ENCODE measurements at regions not wholly inside any gene's neighbourhood (a gene's known extent, or its start where the extent isn't known, plus 50 kb on each side); places are given as distances from the start of the nearest gene placed in this dataset.

DNA sequence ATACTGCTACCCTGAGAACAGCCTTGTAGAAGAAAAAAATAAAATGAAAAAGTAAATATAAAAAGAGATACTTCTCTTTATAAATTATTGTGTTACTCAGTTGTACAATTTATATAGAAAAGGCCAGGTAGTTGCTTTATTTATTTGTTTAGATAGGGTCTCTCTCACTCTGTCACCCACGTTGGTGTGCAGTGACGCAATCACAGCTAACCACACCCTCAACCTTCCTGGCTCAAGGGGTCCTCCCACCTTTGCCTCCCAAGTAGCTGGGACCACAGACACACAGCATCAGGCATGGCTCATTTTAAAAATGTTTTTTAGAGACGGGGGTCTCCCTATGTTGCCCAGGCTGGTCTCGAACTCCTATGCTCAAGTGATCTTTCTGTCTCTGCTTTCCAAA, 175.4 kb upstream of the PZP start:
- Mint-ChIP-seq H3K4me1 (peaks cover 2% of the 10 kb centered on the region), H3K27ac (no peak overlapping the region), H3K4me3 (no peak overlapping the region), H3K36me3 (no peaks in the 10 kb centered on the region), H3K9me3 (no peaks in the 10 kb centered on the region), H3K27me3 (ENCODE audit: low read depth) (peaks cover 2% of the 10 kb centered on the region)
- DNase-seq (ENCODE audit: low spot score in 2 of 2, unreplicated experiment in 2 of 2): no peak
- TF ChIP-seq, protein P1, sequence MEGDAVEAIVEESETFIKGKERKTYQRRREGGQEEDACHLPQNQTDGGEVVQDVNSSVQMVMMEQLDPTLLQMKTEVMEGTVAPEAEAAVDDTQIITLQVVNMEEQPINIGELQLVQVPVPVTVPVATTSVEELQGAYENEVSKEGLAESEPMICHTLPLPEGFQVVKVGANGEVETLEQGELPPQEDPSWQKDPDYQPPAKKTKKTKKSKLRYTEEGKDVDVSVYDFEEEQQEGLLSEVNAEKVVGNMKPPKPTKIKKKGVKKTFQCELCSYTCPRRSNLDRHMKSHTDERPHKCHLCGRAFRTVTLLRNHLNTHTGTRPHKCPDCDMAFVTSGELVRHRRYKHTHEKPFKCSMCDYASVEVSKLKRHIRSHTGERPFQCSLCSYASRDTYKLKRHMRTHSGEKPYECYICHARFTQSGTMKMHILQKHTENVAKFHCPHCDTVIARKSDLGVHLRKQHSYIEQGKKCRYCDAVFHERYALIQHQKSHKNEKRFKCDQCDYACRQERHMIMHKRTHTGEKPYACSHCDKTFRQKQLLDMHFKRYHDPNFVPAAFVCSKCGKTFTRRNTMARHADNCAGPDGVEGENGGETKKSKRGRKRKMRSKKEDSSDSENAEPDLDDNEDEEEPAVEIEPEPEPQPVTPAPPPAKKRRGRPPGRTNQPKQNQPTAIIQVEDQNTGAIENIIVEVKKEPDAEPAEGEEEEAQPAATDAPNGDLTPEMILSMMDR (IDR thresholded peaks at IDR 0.05; ENCODE audit: unreplicated experiment): no peak

DNA sequence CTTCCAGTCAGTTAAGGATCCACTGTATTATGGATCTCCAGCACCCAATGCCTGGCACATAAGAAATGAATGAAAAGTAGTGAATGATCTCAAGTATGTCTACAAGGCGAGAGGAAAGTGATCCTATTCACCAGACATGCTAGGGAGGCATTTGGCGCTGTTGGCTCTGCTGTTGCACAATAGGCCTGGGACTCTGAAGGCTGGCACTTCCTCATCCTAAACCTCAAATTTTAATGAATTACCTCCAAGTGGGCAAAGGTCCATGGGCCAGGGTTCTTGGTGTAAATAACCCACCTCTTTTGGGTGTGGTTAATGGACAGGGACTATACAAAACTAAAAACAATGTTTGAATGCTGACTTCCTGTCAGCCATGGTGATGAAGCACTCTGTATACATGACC, 173.4 kb upstream of the PZP start:
- TF ChIP-seq, protein P1 (IDR thresholded peaks at IDR 0.05; ENCODE audit: unreplicated experiment): no peak
- H3K27ac Mint-ChIP-seq: no peak overlapping the region
- H3K36me3 Mint-ChIP-seq: no peaks in the 10 kb centered on the region
- H3K9me3 Mint-ChIP-seq: no peaks in the 10 kb centered on the region
- peaks cover 12% of the 10 kb centered on the region for H3K27me3 Mint-ChIP-seq (ENCODE audit: low read depth)
- no peak for DNase-seq (ENCODE audit: low spot score in 2 of 2, unreplicated experiment in 2 of 2)
- H3K4me1 Mint-ChIP-seq: no peaks in the 10 kb centered on the region
- no peak overlapping the region for H3K4me3 Mint-ChIP-seq

- Mint-ChIP-seq H3K4me1 (no peaks in the 10 kb centered on the region), H3K27me3 (ENCODE audit: low read depth) (peaks cover 12% of the 10 kb centered on the region), H3K9me3 (no peaks in the 10 kb centered on the region), H3K27ac (no peak overlapping the region), H3K4me3 (no peak overlapping the region), H3K36me3 (no peaks in the 10 kb centered on the region)
- TF ChIP-seq, protein P1 (IDR thresholded peaks at IDR 0.05; ENCODE audit: unreplicated experiment): no peak
- no peak for DNase-seq (ENCODE audit: low spot score in 2 of 2, unreplicated experiment in 2 of 2)
Observed at GRCh38 chr12:9380650-9381049, 172.5 kb upstream of the PZP start.

DNA sequence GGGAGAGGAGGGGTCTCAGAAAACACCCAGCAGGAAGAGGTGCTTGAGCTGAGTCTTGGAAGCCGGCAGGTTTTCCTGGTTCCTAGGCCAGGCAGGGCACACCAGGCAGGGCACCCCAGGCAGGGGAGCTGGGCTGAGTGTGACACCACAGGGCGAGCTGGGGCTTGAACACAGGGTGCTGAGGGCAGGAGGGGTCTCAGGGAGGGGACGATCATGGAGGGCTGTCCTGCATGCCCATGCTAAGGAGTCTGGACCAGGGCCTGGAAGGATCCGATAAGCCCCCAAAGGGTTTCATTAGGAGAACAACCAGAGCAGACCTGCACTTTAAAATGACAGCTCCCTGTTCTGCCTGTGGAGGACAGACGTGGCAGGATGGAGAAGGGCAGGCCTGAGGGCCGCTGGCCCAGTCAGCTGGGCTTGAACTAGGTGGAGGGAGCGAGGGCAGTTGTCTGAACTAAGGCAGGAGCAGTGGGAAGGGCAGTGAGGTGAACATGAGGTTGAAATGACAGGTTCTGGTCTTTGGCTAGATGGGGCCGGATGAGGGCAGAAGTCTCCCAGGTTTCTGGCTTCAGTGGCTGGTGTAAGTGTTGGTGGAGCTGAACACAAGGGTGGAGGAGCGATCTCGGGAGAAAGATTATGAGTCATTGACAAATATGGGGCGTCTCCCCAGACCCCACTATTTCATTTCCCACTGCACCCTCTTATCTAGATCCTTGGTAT, 171.0 kb upstream of the PZP start:
- Mint-ChIP-seq H3K27ac (no peak overlapping the region), H3K4me1 (no peaks in the 10 kb centered on the region), H3K9me3 (no peaks in the 10 kb centered on the region), H3K36me3 (no peaks in the 10 kb centered on the region), H3K4me3 (no peak overlapping the region), H3K27me3 (ENCODE audit: low read depth) (peaks cover 12% of the 10 kb centered on the region)
- DNase-seq (ENCODE audit: low spot score in 2 of 2, unreplicated experiment in 2 of 2): no peak
- TF ChIP-seq, protein P1 (IDR thresholded peaks at IDR 0.05; ENCODE audit: unreplicated experiment): no peak

DNA sequence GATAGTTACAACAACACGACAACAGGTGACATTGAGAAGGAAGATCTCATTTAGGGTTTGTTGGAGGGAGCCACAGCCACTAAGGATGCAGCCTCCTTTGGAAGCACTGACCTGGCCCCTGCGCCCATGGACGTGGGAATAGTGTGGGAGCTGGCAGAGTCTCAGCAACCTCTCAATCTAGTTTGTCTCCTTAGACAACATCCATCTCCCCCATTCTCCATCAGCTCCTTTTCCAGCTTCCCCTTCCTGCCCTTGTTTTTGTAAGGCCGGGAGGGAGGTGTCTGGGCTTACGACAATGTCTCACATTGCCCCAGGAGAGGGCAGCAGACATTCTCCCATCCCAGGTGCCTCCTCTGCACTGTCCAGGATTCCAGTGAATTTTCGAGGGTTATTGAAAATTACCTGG, 170.2 kb upstream of the PZP start:
- H3K9me3 Mint-ChIP-seq: no peaks in the 10 kb centered on the region
- no peak for DNase-seq (ENCODE audit: low spot score in 2 of 2, unreplicated experiment in 2 of 2)
- TF ChIP-seq, protein P1 (IDR thresholded peaks at IDR 0.05; ENCODE audit: unreplicated experiment): no peak
- H3K27ac Mint-ChIP-seq: no peak overlapping the region
- no peak overlapping the region for H3K4me3 Mint-ChIP-seq
- no peaks in the 10 kb centered on the region for H3K4me1 Mint-ChIP-seq
- no peaks in the 10 kb centered on the region for H3K36me3 Mint-ChIP-seq
- H3K27me3 Mint-ChIP-seq (ENCODE audit: low read depth): peaks cover 12% of the 10 kb centered on the region

Data from mesothelial cell of epicardium (in vitro differentiated cells).